A549 (cell line): ENCODE measurements at regions not wholly inside any gene's neighbourhood (a gene's known extent, or its start where the extent isn't known, plus 50 kb on each side); places are given as distances from the start of the nearest gene placed in this dataset.
"Not testable (repeated sequence)": the region's sequence is repeated elsewhere in the genome, so short reads cannot be mapped to it uniquely, and the experiment has no call there.

ENCODE experiments used
- ATAC-seq, 2 experiments: fragments of 200-7000 bp in 1 of 2; fragments of >200 bp in 1 of 2; cut with Nextera tagmentation in 1 of 2; cut with Tn5 transposase in 1 of 2; 3 replicates each; pipeline versions ENCODE4 v1.8.0 to v1.9.1; 2018 to 2020; ENCODE audit warnings: mild to moderate bottlenecking in 1 of 2, moderate library complexity in 1 of 2
- CTCF ChIA-PET: fragments of 300-600 bp; sonication (Branson Sonifier 250); formaldehyde crosslinking; extraction: SDS; loops from one replicate; lab custom pipeline; 2021; ENCODE audit warnings: antibody characterized with exemption, inconsistent platforms; lab: Yijun Ruan, JAX
- POLR2A ChIA-PET: fragments of 350-600 bp; formaldehyde crosslinking; extraction: SDS; loops from one replicate; lab custom pipeline; 2021; ENCODE audit warnings: antibody characterized with exemption, inconsistent platforms; lab: Yijun Ruan, JAX
- DNase-seq, 2 experiments: peaks; one replicate each; pipeline versions ENCODE4 v3.0.0 to v3.0.0-alpha.2; 2011 to 2016; ENCODE audit warnings: low read depth in 1 of 2, low spot score in 1 of 2
- FAIRE-seq: peaks from 2 replicates; lab custom pipeline; 2011; peaks lifted over from hg19 to GRCh38; lab: Jason Lieb, UNC
- H3K27ac ChIP-seq, 2 experiments: fragments of >200 bp; sonication (Bioruptor Twin); formaldehyde crosslinking; 3 replicates each; pipeline ENCODE4 v1.5.1; 2016 to 2017
- H3K4me1 ChIP-seq: fragments of >200 bp; sonication (Bioruptor Twin); formaldehyde crosslinking; 3 replicates; pipeline ENCODE4 v1.6.1; 2016
- H3K4me2 ChIP-seq: fragments of >200 bp; sonication (Bioruptor Twin); formaldehyde crosslinking; 3 replicates; pipeline ENCODE4 v1.6.1; 2016
- H3K4me3 ChIP-seq: fragments of >200 bp; sonication (Bioruptor Twin); formaldehyde crosslinking; 3 replicates; pipeline ENCODE4 v1.5.1; 2016
- H3K9me3 ChIP-seq: fragments of >200 bp; sonication (Bioruptor Twin); formaldehyde crosslinking; 3 replicates; pipeline ENCODE4 v1.6.1; 2016
- ATOH8 ChIP-seq: fragments of 250-450 bp; sonication (Bioruptor Pico); IDR thresholded peaks from 2 replicates; pipeline ENCODE4 v1.5.0; 2020; ENCODE audit warnings: low read depth, mild to moderate bottlenecking, moderate library complexity
- EHF ChIP-seq: fragments of 250-450 bp; sonication (Bioruptor Pico); IDR thresholded peaks from 2 replicates; pipeline ENCODE4 v1.5.0; 2020; ENCODE audit warnings: mild to moderate bottlenecking
- EHMT2 ChIP-seq: fragments of 200-600 bp; sonication (generic); IDR thresholded peaks from 2 replicates; pipeline ENCODE4 v1.6.1; 2016; ENCODE audit warnings: antibody characterized with exemption, low read depth, mild to moderate bottlenecking, moderate library complexity
- FOSB ChIP-seq: fragments of 250-450 bp; sonication (Bioruptor Pico); IDR thresholded peaks from 2 replicates; pipeline ENCODE4 v1.5.0; 2020; ENCODE audit warnings: mild to moderate bottlenecking, moderate library complexity
- FOSL2 ChIP-seq, 2 experiments: fragments of 450-650 bp in 1 of 2; fragments of >200 bp in 1 of 2; sonication (Bioruptor Twin) in 1 of 2; formaldehyde crosslinking; IDR thresholded peaks; 2 replicates each; pipeline versions ENCODE4 v1.5.0 to v1.6.1; 2016 to 2020; ENCODE audit warnings: mild to moderate bottlenecking in 1 of 2, moderate library complexity in 1 of 2
- GATA3 ChIP-seq: IDR thresholded peaks from 2 replicates; pipeline ENCODE4 v1.6.1; 2012; ENCODE audit warnings: borderline replicate concordance
- HES2 ChIP-seq: fragments of >200 bp; sonication (Bioruptor Twin); formaldehyde crosslinking; IDR thresholded peaks from 2 replicates; pipeline ENCODE4 v1.6.1; 2016
- HOXA7 ChIP-seq: fragments of 250-450 bp; sonication (Bioruptor Pico); IDR thresholded peaks from 2 replicates; pipeline ENCODE4 v1.5.0; 2020; ENCODE audit warnings: mild to moderate bottlenecking, moderate library complexity
- HOXB5 ChIP-seq: fragments of 250-450 bp; sonication (Bioruptor Pico); IDR thresholded peaks from 2 replicates; pipeline ENCODE4 v1.5.0; 2020; ENCODE audit warnings: mild to moderate bottlenecking, moderate library complexity
- JUNB ChIP-seq: fragments of >200 bp; sonication (Bioruptor Twin); formaldehyde crosslinking; IDR thresholded peaks from 2 replicates; pipeline ENCODE4 v1.6.1; 2016
- KDM1A ChIP-seq: fragments of 200-600 bp; sonication (generic); IDR thresholded peaks from 2 replicates; pipeline ENCODE4 v1.6.1; 2016; ENCODE audit warnings: low read depth, mild to moderate bottlenecking
- MAZ ChIP-seq: fragments of 150-350 bp; IDR thresholded peaks from 2 replicates; pipeline ENCODE4 v1.6.1; 2014; ENCODE audit warnings: antibody characterized with exemption, low read depth, low read length, borderline replicate concordance
- NFE2L2 ChIP-seq: fragments of 150-350 bp; conservative IDR thresholded peaks from 2 replicates; pipeline ENCODE4 v1.6.1; 2014; ENCODE audit warnings: low read length
- POLR2A ChIP-seq: IDR thresholded peaks from 2 replicates; pipeline ENCODE4 v1.6.1; 2012; ENCODE audit warnings: mild to moderate bottlenecking, low read length
- RFX5 ChIP-seq: fragments of 450-650 bp; IDR thresholded peaks from 2 replicates; pipeline ENCODE4 v1.7.1; 2014; ENCODE audit warnings: antibody characterized with exemption, mild to moderate bottlenecking, moderate library complexity
- RNF2 ChIP-seq: fragments of 200-600 bp; sonication (generic); IDR thresholded peaks from 2 replicates; pipeline ENCODE4 v1.6.1; 2016; ENCODE audit warnings: low read depth, mild to moderate bottlenecking, antibody characterized with exemption, moderate library complexity, borderline replicate concordance
- SMC3 ChIP-seq: fragments of >200 bp; sonication (Bioruptor Twin); formaldehyde crosslinking; IDR thresholded peaks from 3 replicates; pipeline ENCODE4 v1.6.1; 2018; ENCODE audit warnings: inconsistent platforms
- TFCP2L1 ChIP-seq: fragments of 250-450 bp; sonication (Bioruptor Pico); IDR thresholded peaks from 2 replicates; pipeline ENCODE4 v1.5.0; 2021; ENCODE audit warnings: mild to moderate bottlenecking
- ZC3H11A ChIP-seq: fragments of 450-650 bp; IDR thresholded peaks from 2 replicates; pipeline ENCODE4 v1.6.1; 2014; ENCODE audit warnings: antibody characterized with exemption, mild to moderate bottlenecking
- ZFP36 ChIP-seq: fragments of 450-650 bp; IDR thresholded peaks from 2 replicates; pipeline ENCODE4 v1.6.1; 2014; ENCODE audit warnings: borderline replicate concordance; ENCODE audit not compliant: partially characterized antibody
- WGBS: methylation state at CpG from one replicate; pipeline ENCODE4 v1.1.6; 2017; ENCODE audit errors: missing lambda C conversion rate; 5-methylcytosine and 5-hydroxymethylcytosine counted together
- TF ChIP-seq, protein P1 (sequence below): IDR thresholded peaks from 2 replicates; pipeline ENCODE4 v1.6.1; 2012
- TF ChIP-seq, protein P2 (sequence below): fragments of 200-600 bp; sonication (generic); IDR thresholded peaks from 2 replicates; pipeline ENCODE4 v1.6.1; 2016; ENCODE audit warnings: antibody characterized with exemption, mild to moderate bottlenecking, moderate library complexity

- no peaks in the 10 kb centered on the region for H3K4me1 ChIP-seq
- H3K27ac ChIP-seq, result no peak overlapping the region
- H3K4me3 ChIP-seq, result no peak overlapping the region
- 90% methylated on average over 7 of the region's 7 CpGs for WGBS
- no peak for DNase-seq
- ATAC-seq, result no peak
- POLR2A ChIA-PET, result no interaction called here
- TF ChIP-seq ZC3H11A (no peak), TFCP2L1 (CRISPR knock-in tag) (no peak), EHMT2 (no peak), NFE2L2 (no peak), ZFP36 (no peak), HES2 (no peak), JUNB (no peak), ATOH8 (CRISPR knock-in tag) (no peak), EHF (CRISPR knock-in tag) (no peak), RNF2 (no peak), KDM1A (no peak), HOXA7 (no peak), MAZ (no peak), FOSL2 (IDR thresholded peaks at IDR 0.05) (no peak), FOSL2 (CRISPR knock-in tag; IDR thresholded peaks at IDR 0.05) (no peak), FOSB (CRISPR knock-in tag) (no peak), POLR2A (no peak), SMC3 (no peak)
- CTCF ChIA-PET, result no interaction called here
- peaks cover 10% of the 10 kb centered on the region for H3K9me3 ChIP-seq
- no peak for FAIRE-seq
- no peak overlapping the region for H3K4me2 ChIP-seq
Observed at GRCh38 chr7:67348171-67348570, 351.5 kb downstream of the TYW1 start.

DNA sequence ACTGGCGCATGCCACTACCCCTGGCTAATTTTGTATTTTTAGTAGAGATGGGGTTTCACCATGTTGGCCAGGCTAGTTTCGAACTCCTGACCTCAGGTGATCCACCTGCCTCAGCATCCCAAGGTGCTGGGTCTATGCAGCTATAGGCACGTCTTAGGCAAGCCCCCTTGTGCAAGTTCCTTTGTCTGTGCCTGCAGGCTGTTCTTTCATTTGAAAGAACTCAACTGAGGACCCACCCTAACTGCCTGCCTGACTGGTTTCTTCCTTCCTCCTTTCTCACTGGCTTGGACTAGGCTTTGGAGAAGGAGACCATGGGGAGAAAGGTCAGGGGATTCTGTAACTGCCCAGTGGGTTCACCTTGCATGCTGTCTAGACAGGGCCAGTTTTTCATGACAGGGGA, 361.0 kb downstream of the TYW1 start:
- H3K4me1 ChIP-seq, CTCF ChIA-PET, H3K4me3 ChIP-seq, DNase-seq, H3K27ac ChIP-seq, FAIRE-seq, POLR2A ChIA-PET, H3K4me2 ChIP-seq, ATAC-seq: not testable (repeated sequence)
- 59% methylated on average over 3 of the region's 3 CpGs for WGBS
- peak; percentile 99 for TF ChIP-seq ZFP36
- H3K9me3 ChIP-seq, result peaks cover 18% of the 10 kb centered on the region; the same call in 2 of the 3 replicates

GRCh38 chr7:67358316-67358715, 361.7 kb downstream of the TYW1 start:
- ATAC-seq, H3K27ac ChIP-seq, H3K4me2 ChIP-seq, POLR2A ChIA-PET, DNase-seq, H3K4me1 ChIP-seq, H3K4me3 ChIP-seq, FAIRE-seq: not testable (repeated sequence)
- H3K9me3 ChIP-seq, result peaks cover 18% of the 10 kb centered on the region; the same call in 2 of the 3 replicates
- CTCF ChIA-PET, result interaction anchor here (3.0 kb wide), 1 partner anchor 13 kb away, joined by 13 read pairs; no protein-coding TSS in a partner anchor
- 50% methylated on average over 8 of the region's 8 CpGs for WGBS

DNA sequence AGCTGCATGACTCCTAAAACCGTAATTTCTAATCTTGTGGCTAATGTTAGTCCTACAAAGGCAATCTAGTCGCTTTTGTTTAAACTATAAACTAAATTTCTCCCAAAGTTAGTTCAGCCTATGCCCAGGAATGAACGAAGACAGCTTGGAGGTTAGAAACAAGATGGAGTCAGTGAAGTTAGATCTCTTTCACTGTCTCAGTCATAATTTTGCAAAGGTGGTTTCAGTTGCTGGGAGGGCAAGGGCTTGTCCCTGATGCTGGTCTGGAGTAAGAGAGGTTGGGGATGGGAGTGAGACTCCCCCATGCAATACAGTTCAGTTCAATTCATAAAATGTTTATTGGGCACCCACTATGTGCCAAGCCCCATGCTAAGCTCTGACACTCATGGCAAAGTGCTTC, 362.1 kb downstream of the TYW1 start:
- H3K4me1 ChIP-seq, H3K27ac ChIP-seq, FAIRE-seq, H3K4me2 ChIP-seq, ATAC-seq, DNase-seq, H3K4me3 ChIP-seq, POLR2A ChIA-PET: not testable (repeated sequence)
- WGBS, result 48% methylated on average over 3 of the region's 3 CpGs
- peaks cover 18% of the 10 kb centered on the region; the same call in 2 of the 3 replicates for H3K9me3 ChIP-seq
- CTCF ChIA-PET, result interaction anchor here (3.0 kb wide), 1 partner anchor 13 kb away, joined by 13 read pairs; no protein-coding TSS in a partner anchor

DNA sequence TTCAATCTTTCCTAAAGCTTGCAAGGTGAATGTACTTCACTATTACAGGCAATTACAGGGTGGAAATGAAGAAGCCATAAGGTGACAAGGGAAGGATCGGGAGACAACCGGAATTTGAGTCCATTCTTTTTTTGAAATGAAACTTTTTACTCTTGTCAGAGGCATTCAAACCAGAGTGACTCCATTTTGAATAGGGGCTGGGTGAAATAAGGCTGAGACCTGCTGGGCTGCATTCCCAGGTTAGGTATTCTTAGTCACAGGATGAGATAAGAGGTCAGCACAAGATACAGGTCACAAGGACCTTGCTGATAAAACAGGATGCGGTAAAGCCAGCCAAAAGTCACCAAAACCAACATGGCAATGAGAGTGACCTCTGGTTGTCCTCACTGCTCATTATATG, 363.3 kb downstream of the TYW1 start:
- no peak overlapping the region for H3K4me2 ChIP-seq
- TF ChIP-seq HOXB5 (CRISPR knock-in tag) (no peak), RFX5 (no peak), KDM1A (no peak), POLR2A (no peak), HES2 (no peak), EHMT2 (no peak), GATA3 (no peak)
- TF ChIP-seq, protein P1, sequence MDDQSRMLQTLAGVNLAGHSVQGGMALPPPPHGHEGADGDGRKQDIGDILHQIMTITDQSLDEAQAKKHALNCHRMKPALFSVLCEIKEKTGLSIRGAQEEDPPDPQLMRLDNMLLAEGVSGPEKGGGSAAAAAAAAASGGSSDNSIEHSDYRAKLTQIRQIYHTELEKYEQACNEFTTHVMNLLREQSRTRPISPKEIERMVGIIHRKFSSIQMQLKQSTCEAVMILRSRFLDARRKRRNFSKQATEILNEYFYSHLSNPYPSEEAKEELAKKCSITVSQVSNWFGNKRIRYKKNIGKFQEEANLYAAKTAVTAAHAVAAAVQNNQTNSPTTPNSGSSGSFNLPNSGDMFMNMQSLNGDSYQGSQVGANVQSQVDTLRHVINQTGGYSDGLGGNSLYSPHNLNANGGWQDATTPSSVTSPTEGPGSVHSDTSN, result no peak
- TF ChIP-seq, protein P2, sequence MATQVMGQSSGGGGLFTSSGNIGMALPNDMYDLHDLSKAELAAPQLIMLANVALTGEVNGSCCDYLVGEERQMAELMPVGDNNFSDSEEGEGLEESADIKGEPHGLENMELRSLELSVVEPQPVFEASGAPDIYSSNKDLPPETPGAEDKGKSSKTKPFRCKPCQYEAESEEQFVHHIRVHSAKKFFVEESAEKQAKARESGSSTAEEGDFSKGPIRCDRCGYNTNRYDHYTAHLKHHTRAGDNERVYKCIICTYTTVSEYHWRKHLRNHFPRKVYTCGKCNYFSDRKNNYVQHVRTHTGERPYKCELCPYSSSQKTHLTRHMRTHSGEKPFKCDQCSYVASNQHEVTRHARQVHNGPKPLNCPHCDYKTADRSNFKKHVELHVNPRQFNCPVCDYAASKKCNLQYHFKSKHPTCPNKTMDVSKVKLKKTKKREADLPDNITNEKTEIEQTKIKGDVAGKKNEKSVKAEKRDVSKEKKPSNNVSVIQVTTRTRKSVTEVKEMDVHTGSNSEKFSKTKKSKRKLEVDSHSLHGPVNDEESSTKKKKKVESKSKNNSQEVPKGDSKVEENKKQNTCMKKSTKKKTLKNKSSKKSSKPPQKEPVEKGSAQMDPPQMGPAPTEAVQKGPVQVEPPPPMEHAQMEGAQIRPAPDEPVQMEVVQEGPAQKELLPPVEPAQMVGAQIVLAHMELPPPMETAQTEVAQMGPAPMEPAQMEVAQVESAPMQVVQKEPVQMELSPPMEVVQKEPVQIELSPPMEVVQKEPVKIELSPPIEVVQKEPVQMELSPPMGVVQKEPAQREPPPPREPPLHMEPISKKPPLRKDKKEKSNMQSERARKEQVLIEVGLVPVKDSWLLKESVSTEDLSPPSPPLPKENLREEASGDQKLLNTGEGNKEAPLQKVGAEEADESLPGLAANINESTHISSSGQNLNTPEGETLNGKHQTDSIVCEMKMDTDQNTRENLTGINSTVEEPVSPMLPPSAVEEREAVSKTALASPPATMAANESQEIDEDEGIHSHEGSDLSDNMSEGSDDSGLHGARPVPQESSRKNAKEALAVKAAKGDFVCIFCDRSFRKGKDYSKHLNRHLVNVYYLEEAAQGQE, result no peak

More for the DNA sequence above, 363.3 kb downstream of the TYW1 start:
- CTCF ChIA-PET, result interaction anchor here (3.0 kb wide), 1 partner anchor 12 kb away, joined by 13 read pairs; no protein-coding TSS in a partner anchor
- Histone ChIP-seq H3K4me1 (no peaks in the 10 kb centered on the region), H3K4me3 (no peak overlapping the region), H3K9me3 (peaks cover 18% of the 10 kb centered on the region; the same call in 2 of the 3 replicates), H3K27ac (no peak overlapping the region)
- 17% methylated on average over 3 of the region's 3 CpGs for WGBS
- POLR2A ChIA-PET, result no interaction called here
- no peak for ATAC-seq
- no peak for DNase-seq
- no peak for FAIRE-seq
